Stimulated activated CD4-positive, alpha-beta T cell treated with anti-CD3 and anti-CD28 coated beads, Interleukin-1b, Interleukin-23, amount 100 ng/mL, for 48 hours (primary cell): ENCODE measurements at regions not wholly inside any gene's neighbourhood (a gene's known extent, or its start where the extent isn't known, plus 50 kb on each side); places are given as distances from the start of the nearest gene placed in this dataset.

Experiments
- DNase-seq: peaks from one replicate; pipeline ENCODE4 v3.0.0-alpha.2; 2020

DNA sequence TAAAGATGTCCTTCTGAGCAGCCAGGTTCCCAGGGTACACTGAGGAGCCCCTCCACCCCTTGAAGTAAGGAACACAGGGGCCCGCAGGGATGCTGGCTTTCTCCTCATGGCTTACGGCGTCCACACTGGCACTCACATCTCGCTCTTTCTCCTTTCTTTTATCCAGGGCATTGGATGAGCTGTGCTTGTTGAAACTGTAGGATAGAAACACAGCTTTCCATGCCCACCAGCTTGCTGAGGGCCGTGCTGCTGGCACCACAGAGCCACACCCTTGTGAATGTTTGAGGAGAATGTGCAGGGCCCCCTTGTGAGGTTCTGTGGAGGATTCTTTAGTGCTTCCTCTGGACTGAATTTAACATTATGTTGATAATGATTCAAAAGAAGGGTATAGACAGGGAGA, 51.7 kb upstream of the B3GAT1 start:
- DNase-seq = no peak
